ENCODE measurements at regions not wholly inside any gene's neighbourhood (a gene's known extent, or its start where the extent isn't known, plus 50 kb on each side); places are given as distances from the start of the nearest gene placed in this dataset.

GRCh38 chr3:83514130-83514914 lies 1444.5 kb upstream of the CADM2 start:
- TF ChIP-seq MXI1 (IDR thresholded peaks at IDR 0.05; ENCODE audit: low read depth, low read length) (no peak), IKZF1 (conservative IDR thresholded peaks at IDR 0.05) (no peak), SUZ12 (IDR thresholded peaks at IDR 0.05; ENCODE audit: unreplicated experiment) (no peak), ETV6 (conservative IDR thresholded peaks at IDR 0.05 in 1 of 2, IDR thresholded peaks at IDR 0.05 in 1 of 2; ENCODE audit: borderline replicate concordance in 1 of 2, low read depth in 1 of 2) (no peak), STAT3 (IDR thresholded peaks at IDR 0.05; ENCODE audit: low read depth, low read length) (no peak), CHD2 (IDR thresholded peaks at IDR 0.05; ENCODE audit: borderline replicate concordance, low read depth, low read length) (no peak), MEF2A (IDR thresholded peaks at IDR 0.05; ENCODE audit: insufficient read depth, low read depth, low read length) (no peak)

All from GM12878 (cell line).